Stimulated activated CD8-positive, alpha-beta memory T cell treated with anti-CD3 and anti-CD28 coated beads, Interleukin-15, amount 100 ng/mL, for 4 hours (primary cell): ENCODE measurements at regions not wholly inside any gene's neighbourhood (a gene's known extent, or its start where the extent isn't known, plus 50 kb on each side); places are given as distances from the start of the nearest gene placed in this dataset.
"Not testable (repeated sequence)": the region's sequence is repeated elsewhere in the genome, so short reads cannot be mapped to it uniquely, and the experiment has no call there.

Source experiments
- DNase-seq, 2 donors: peaks; one replicate each; pipeline ENCODE4 v3.0.0-alpha.2; 2020; ENCODE audit warnings: low read depth in 2 of 2

DNA sequence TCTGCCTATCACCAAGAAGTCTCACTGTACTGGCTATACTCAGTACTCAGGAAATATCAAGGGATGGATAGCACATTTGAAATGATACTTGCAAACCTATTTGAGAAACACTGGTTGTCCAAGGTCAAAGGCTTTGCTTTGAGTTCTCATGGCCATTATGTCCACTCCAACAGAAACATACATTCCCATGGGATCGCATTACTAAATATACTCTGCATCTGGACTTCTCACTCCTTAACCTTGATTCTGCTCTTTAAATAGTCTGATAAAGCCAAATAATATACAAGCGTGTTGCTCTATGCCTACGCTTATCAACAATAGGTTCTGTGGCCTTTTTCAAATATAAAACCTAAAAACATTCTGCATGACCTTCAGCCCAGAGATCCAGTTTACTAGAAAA, 1054.8 kb downstream of the MRPL39 start:
- no peak for DNase-seq

DNA sequence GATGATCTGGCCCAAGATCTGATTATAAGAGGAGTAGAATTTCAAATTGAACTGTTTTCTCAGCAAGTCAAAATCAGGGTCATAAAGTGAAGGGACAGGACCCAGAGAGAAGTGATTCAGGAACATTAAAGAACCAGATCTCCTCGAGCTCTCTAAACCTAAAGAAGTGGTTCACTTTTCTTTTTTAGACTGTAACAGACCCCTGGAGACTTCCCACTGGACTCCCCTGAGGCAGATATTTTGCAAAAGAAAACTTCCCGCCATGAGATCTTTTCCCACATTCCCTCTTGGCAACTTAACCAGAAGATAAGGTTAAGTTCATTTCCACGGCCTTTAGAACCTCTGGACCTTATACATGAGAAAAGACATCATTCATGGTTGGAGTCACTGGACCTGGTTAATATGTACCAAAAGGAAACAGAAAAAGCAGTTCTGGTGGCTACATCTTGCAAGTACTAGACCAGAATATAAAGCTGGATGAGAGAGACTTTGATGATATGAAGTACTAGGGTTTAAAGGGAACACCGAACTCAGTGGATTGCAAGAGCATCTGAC, 1061.4 kb downstream of the MRPL39 start:
- DNase-seq: no peak

DNA sequence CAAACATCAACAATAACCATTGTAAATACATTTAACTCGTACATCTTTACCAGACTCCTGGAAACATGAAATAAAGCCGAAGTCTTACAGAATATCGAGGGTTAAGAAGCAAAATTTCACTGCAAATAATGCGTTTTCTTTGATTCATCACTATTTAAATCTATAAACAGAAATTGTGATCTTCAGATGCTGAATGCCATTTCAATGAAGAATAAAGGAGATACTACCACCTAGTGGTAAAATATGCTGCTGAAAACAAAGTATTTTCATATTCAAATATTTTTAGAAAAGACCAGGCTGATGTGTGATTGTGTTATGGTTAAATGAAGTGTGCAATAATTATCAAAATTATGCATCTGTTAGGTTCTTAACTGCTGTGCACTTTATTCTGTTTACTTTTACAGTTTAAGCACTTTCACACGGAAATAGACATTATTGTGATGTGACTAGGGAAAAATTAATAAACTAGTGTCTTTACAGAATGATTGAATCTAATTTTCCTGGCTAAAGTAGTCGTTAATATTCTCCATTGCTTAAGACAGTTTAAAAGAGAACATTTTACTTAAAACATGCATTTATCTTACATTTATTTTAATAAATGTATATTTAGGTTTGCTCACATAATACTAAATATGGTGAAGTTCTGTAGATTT, 1093.1 kb downstream of the MRPL39 start:
- no peak for DNase-seq

DNA sequence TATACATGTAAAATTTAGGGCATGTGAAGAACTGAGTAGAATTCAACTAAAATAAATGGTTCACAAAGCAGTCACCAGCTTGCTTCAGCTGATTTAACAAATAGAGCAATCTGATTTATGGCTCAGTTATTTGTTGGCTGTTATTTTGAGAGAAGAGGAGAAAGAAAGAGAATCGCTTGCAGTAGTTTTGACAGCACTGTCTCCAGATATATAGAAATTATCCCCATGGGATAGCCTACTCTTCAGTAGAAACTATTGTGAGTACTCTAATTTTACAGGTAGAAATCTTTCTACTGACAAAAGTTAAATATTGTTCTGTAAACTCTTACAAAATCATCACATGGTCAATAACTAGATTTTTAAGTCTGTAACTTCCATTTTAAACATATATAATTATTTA, 1098.2 kb downstream of the MRPL39 start:
- no peak for DNase-seq

DNA sequence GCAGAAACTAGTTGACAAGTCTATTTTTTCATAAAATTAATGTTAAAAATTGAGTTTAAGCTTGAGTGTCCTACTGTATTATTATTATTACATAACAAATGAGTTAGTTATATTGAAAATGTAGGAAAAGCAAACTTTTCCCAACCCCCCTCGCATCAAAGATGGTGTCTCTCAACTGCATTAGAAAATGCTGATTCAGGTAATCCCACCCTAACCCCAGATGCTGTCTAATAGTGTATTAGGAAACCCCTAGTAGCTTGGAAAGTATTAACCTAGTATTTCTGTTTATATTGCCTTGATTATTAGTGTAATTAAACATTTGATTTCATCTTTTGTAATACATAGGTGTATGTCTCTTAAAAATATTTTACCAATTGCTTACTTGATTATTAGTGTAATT, 1120.3 kb downstream of the MRPL39 start:
- DNase-seq: no peak

DNA sequence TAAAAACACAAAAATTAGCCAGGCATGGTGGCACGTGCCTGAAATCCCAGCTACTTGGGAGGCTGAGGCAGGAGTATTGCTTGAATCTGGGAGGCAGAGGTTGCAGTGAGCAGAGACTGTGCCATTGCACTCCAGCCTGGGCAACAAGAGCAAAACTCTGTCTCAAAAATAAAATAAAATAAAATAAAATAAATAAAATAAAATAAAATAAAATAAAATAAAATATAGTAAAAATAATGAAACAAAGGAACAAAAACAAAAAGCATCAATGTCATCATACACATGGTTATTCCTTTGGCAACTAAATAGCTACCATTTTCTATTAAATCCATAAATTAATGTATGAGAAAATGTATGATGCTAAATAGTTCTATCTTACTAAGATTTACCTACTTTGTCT, 1123.9 kb downstream of the MRPL39 start:
- DNase-seq: not testable (repeated sequence)

DNA sequence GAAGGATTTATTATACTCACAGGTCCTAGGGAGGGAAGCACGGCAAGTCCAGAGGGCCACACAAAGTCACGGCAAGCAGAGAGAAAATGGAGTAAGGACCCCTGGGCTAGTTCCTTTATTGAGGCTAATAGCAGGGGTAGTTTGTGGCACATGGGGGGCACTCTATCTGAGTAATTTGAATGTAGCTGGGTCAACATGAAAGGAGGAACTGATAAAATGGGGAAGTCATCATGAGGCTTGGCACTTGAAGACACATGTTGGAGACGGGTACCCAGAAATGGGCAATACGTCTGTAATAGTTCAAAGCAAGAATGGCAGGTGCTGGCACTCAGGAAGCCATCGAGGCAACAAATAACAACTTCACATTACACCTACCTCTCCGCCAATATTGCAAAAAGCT, 1136.4 kb downstream of the MRPL39 start:
- DNase-seq: no peak

DNA sequence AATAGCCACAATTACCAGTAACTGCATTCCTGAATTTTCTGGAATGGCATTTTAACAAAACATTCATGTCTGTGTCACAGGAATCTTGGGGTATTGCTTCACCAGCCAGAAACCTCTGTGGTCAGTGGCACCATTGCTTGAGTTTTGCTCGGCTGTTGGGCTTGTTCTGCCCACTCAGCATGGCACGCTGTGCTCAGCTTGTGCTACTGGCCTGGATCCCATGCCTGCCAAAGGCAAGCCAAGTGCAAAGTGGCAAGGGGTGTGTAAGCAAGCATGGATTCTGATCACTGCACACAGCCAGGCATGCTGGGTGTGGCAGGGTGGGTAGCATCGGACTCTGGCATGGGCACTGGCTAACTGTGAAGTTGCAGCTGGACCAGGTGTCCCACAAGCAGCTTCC, 1150.9 kb downstream of the MRPL39 start:
- DNase-seq: no peak

DNA sequence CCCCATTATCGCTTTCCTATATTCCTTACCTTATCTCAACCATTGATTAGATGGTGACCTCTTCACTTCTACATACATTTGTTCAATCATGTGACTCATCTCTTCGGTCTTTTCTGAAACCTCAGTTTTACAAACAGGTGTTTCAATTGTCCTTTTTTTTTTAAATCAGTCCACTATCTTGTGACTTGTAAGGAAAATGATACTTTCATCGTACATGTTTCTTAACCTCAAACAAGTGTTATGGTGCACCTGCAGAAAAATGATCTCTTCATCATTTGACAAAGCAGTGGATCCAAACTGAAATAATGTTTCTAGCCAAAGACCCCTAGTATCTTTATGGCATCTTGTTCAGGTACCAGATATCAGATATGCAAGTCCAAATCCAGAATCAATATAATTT, 1157.2 kb downstream of the MRPL39 start:
- no peak for DNase-seq

DNA sequence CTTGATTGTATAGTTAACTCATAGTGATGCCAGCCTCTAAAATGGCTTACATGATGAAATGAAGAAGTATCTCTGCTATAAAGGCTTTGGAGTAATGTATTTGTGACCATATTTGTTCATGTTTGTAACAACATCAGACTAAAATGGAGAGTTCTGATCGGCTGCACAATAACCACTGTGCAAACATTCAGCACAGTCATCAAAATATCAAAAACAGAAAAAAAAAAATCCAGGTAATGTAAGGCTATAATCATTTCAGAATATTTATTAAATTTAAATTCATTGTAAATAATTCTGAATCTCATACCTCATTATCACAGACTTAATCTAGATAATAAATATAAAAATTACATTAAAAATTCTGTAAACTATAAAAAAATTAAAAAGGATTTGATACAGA, 1161.8 kb downstream of the MRPL39 start:
- no peak for DNase-seq

DNA sequence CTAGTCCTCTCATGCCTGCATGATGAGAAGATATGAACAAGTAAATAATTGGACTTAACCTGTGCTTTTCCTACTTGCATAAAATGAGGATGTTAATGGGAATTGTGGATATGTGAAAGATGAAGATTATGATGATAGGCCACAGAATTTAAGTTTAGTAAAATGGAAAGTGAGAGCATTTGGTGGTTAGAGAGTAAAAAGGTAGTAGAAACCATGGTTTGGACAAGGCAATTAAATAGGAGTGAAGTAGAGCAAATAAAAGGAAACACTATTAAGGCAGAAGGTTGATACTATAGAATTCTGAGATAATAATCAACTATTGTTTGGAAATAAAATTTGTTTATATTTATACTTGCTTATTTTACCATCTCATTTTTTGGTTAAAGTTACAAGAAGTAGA, 1162.5 kb downstream of the MRPL39 start:
- DNase-seq: no peak

DNA sequence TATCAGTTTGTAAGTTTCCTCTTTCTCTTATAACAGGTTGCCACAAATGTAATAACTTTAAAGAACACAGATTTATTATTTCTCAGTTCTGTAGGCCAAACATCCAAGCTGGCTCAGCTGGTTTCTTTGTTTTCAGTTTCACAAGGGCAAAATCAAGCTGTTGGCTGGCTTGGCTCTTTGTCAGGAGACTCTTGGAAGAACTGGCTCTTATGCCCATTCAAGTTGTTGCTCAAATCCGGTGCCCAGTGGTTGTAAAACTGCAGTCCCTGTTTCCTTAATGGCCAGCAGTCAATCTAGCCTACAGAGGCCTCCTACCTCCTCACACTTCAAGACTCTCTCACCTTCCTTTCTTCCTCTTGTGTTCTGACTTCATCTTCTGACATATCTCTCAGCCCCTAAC, 1171.0 kb downstream of the MRPL39 start:
- DNase-seq: no peak

DNA sequence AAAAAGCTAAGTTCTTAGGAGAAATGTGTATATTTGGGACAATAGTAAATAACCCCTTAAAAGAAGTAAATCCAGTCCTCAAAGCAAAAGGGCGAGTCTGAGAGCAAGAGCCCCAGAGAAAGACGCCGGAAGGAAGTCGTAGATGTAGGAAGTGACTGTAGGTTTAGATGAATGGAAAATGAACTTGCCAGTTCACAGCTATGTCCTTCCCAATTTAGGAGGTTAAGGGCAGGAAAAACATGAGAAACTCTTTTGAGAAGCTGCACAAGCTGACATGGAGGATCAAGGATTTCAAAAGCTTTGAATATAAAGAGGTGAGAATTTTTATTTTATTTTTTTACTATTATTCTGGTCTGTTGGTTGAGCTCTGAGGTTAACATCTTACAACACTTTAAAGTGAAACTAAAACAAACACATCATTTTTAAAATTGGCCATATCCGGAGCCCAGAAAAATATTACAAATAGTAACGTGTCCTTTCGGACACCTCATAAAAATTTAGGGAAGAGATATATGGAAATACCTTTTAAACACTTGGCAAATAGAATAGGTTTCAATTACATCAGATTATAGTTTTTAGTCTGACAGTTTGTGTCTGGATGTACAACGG, 1178.6 kb downstream of the MRPL39 start:
- no peak for DNase-seq

DNA sequence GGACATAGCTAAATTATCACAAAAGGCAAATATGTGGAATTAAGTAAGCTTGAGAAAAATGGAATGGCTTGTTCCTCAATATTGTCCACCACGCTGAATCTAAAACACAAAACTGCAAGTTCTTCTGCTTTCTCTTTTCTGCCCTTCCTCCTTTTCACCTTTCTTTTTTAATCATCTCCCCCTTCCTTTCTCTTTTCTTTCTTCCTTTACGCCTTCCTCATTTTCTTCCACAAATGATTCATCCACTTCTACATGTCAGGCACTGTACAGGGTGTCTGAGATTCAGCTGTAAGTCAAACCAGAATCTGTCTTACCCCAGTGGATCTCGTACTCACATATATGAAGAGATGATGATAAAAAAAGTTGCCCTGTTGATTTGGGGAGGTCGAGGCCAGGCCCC, 1182.5 kb downstream of the MRPL39 start:
- DNase-seq: no peak

DNA sequence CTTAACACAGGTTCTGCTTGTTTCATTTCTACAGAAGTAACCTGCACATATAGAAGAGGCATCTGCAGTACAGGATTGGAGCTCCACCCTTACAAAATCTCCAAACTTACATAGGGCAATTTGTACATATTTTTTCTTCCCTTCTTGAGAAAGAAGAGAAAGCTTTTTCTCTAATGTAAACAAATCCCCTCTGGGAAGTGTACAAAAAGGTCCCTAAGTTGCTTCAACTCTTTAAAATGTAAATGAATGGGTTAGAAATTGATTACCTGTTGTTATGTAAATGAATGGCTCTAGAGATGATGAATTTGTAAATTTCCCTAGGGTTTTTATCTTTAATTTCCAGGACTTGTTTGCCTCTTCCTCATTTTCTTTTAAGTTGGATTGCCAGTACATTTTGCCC, 1183.7 kb downstream of the MRPL39 start:
- DNase-seq: no peak

DNA sequence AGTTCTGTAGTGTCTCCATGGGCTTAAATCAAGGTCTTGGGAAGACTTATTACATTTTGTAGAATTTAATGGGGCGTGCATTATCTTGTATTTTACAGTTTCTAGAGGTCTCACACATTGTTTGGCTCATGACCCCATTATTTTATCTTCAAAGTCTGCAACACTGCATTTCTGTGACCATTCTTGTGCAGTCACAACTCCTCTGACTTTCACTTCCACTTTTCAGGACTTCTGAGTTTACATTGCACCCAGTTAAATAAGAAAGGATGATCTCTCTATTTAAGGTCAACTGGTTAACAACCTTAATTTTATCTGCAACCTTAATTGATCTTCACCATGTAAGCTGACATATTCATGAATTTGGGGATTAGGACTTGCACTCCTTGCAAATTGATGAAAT, 1186.6 kb downstream of the MRPL39 start:
- DNase-seq: no peak

DNA sequence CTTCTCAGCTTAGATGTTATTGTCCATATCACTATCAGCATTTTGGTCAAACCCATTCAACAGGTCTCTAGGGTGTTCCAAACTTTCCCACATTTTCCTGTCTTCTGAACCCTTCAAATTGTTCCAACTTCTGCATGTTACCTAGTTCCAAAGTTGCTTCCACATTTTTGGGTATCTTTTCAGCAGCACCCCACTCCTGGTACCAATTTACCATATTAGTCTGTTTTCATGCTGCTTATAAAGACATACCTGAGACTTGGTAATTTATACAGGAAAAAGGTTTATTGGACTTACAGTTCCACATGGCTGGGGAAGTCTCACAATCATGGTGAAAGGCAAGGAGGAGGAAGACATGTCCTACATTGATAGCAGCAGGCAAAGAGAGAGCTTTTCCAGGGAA, 1187.6 kb downstream of the MRPL39 start:
- not testable (repeated sequence) for DNase-seq

DNA sequence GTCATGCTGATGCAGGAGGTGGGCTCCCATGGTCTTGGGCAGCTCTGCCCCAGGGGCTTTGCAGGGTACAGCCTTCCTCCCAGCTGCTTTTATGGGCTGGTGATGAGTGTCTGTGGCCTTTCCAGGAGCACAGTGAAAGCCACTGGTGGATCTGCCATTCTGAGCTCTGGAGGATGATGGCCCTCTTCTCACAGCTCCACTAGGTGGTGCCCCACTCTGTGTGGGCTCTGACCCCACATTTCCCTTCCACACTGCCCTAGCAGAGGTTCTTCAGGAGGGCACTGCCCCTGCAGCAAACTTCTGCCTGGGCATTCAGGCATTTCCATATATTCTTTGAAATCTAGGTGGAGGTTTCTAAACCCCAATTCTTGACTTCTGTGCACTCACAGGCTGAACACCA, 1188.6 kb downstream of the MRPL39 start:
- no peak for DNase-seq

DNA sequence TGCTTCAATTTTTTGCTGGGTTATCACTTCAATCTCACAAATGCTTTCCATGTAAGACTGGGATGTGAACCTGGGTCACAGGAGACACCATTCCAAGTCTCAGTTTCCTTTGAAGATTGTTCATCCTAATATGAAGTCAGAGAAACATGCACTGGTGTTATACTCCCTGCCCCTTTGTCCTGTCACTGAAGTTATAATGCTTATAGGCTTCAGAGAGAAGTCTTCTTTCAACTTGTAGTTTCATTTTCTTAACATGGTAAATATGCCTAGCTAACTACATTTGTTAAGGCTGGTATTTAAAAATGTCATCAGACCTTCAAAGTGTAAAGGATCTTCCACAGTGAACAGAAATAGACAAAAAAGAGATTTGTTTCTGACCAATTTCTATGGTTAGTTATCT, 1195.9 kb downstream of the MRPL39 start:
- DNase-seq: no peak

DNA sequence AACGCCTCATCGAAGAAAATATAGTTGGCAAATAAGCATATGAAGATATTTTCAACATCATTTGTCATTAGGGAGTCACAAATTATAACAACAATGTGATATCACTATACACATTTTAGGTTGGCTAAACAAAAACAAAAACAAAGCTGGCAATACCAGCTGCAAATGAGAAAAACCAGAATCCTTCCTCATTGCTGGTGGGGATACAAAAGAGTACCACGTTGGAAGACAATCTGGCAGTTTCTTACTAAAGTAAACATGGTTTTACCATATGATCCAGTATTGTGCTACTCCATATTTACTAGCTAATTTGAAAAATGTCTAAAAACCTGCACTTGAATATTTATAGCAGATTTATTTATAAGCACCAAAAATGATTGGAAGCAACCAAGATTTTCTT, 1204.1 kb downstream of the MRPL39 start:
- DNase-seq: no peak

DNA sequence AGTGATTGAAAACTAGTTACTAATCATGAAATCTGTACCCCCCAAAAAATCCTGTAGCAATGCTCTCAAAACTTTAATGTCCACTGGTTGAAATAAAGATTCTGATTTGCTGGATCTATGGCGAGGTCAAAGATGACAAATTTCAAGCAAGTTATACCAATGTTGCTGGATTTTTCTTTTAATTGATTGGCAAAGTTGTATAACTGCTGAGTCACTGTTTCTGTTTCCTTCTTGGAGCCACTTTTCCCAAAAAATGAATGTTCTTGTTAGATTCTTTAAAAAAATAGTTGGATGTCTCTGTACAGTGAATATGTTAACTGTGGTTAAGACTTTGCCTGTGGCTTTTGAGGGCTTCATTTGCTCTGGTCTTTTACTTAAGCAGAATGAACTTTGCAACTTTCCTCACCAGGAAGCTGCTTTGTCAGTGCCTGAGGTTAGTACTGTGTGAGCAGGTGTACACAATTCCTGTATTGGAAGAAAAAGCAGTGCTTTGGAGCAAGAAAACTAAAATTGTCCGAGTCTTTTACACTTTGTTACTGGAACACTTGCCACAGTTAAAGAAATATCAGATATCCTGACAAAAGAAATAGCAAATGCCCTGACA, 1211.9 kb downstream of the MRPL39 start:
- no peak for DNase-seq

DNA sequence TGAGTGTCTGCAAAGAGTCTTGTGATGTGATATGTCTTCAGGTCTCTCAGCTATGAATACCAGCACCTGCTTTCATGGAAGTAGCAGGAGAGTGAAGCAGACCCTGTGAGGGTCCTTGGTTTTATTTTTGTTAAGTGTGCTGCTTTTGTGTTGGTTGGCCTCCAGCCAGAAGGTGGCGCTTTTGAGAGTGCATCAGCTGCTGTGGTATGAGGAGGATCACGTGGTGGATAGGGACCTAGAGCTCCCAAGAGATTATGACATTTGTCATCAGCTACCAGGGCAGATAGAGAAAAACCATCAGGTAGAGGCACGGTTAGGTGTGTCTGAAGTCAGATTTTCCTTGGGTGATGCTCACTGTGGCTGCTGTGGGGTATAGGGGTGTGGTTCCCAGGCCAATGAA, 1232.1 kb downstream of the MRPL39 start:
- DNase-seq: no peak

DNA sequence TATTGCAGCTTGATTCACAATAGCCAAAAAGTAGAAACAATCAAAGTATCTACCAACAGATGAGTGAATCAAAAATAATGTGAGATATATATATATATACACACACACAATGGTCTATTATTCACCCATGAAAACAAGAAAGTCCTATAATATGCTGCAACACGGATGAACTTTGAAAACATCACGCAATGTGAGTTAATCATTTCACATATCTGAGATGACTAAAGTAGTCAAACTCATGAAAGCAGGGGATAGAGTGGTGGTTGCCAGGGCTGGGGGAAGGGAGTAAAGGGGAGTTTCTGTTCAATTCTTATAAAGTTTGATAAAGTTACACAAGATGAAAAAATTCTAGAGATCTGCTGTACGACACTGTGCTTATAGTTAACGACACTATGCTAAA, 1234.8 kb downstream of the MRPL39 start:
- no peak for DNase-seq
